GM18511 (cell line): ENCODE measurements at regions not wholly inside any gene's neighbourhood (a gene's known extent, or its start where the extent isn't known, plus 50 kb on each side); places are given as distances from the start of the nearest gene placed in this dataset.

ENCODE experiments used
- ATAC-seq: cut with Tn5 transposase; IDR thresholded peaks from one replicate; pipeline ENCODE4 v1.9.1; 2021; ENCODE audit warnings: mild to moderate bottlenecking, moderate library complexity; ENCODE audit not compliant: unreplicated experiment

DNA sequence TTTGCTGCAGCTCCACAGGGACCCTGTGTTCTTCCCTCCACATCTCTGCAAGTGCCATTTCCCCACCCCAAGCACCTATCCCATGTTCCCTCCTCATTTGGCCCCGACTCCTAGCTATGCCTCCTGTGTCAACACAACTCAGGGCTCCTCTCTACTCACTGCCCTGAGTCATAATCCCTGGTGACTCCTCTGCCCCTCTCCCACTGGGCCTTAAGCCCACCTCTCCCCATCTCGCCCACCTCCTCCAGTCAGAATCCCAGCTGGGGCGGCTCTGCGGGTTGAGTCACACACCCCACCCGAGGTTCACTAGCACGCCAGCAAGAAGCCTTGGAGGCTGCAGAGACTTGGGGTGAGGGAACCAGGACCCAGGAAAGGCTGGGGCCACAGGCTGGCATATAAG lies 346.2 kb downstream of the FOXL1 start:
- ATAC-seq, result no peak

DNA sequence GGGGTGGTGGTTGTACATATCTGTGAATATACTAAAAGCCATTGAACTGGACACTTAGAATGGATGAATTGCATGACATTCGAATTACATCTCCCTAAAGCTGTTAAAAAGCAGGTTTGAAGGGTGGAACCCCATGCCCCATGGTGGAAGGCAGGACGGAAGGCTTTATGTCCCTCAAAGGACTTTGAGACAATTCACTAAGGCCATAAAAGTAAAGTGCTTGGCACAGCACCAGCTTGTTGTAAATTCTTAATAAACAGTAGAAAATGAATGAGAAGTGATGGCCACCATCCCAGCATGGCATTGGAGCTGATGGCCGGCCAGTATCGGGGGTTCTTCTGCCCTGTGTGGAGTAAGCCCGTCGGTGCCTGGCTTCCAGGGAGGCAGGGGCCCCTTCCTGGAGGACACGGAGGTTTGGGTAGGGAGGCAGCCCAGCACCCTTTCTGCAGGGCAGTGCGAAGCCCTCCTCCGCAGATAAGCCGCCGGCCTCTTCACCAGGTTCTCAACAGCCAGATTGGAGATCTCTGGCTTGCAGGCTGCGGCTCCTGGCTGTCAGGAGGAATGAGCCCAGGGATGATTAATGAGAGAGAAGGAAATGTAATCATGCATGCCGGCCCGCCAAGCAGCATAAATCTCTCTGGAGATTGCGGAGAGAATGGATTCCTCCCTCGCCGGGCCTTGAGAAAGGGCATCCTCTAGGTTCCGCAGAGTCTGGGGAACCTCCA lies 346.9 kb downstream of the FOXL1 start:
- no peak for ATAC-seq

DNA sequence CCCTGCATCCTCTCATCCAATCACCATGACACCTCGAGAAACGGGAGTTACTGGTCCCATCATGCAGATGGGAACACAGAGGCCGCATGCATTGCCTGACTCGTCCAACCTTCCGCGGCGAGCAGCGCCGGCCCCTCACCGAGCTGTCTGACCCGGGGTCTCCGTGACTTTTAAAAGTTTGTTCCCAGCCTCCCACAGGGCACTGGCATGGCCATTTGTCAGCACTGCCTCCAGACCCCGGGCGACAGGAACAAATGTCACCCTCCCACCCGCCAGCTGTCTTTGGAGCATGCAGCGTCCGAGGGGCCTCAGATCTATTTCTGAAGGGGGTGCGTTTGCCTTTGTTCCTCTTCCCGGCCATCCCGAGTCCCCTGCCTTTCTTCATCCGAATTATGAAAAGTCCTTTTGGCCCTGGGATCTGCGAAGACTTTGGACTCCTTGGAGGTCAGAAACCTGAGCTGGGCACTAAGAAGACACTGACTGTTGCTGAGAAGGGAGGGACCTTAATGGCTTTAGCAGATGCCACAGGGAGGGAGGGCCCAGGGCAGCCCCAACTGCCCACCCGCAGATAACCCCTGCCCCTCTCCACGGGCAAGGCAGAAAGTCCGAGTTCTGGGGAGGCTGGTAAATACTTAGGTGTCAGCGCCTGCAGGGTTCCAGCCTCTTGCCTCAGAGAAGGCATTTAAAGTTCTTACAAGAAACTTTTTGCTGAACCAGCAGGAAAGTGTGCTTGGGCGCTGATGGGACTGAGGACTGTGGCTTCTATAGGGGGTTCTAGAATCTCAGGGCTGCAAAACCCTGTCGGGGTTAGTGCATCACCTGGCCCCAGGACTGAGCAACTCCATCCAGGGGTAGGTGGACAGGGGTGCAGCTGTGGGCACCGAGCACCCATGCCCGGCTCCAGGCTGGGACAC lies 348.1 kb downstream of the FOXL1 start:
- ATAC-seq, result no peak

DNA sequence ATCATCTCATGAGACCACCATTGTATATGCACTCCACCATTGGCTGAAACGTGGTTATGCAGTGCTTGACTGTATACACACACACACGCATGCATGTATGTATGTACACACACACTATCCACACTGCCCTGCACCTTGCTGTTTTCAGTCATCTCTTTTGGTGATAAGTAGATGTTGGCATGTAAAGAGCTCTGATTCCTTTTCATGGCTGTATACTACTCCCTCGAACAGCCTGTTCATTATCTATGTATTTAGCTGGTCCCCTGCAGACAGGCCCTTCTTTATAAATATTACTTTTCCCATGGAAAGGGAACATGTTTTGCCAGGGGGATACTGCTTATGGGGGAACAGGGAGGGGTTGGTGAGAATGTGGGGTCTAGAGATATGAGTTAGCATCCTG lies 349.4 kb downstream of the FOXL1 start:
- no peak for ATAC-seq

DNA sequence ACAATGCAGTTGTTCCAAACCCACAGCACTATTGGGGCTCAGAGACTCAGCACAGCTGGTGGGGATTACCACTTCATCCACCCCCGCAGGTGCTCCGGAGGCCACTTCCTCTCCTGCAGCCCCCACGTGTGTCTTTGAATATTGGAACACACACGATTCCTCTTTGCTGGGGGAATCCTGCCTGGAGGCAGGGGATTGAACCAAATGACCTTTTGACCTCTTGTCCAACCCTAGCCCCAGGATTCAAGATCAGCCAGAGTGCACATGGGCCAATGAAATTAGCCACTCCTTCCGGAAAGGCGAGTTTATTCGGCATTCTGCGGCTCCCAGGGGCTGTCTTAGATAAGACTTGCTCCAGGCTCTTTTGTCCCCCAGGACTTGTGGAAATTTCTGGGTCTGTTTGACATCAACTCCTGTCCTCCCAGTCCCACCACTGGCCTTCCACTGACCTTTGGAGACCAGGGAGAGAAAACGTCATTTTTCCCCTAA lies 350.2 kb downstream of the FOXL1 start:
- ATAC-seq, result no peak

DNA sequence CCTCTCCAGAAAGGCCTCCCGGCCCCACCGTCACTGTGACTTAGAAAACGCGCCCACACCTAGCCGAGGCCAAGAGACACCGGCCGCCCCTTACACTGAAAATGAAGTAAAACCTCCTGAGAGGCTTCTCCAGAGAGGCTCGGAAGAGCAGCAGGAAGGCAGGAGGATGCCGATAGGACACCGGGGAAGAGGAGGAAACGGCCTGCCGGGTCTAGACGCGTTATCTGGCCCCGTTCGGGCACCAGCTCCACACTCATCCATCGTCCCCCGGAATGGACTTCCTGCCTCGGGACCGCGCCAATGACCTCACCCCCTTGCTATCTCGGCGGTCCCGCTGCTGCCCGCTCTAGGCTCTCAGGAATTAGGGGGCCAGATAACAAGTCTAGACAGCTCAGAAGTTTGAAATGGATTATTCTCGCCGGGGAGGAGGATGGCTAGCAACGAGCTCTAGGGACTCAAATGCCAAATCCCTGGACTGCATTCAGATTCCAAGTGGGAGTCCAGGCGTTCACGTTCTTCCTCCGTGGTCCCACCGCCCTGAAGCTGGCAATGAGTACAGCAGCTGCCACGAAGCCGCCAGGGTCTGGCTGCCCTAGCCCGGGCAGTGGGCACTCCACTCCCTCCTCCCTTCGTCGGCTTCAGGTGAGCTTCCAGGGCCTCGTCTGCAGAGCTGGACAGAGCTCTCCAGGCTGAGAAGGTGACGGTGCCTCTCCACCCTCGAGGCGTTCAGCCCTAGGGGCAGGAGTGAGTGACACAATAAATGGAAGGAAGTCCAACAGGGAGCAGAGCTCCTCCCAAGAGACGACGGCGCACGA lies 350.9 kb downstream of the FOXL1 start:
- no peak for ATAC-seq

DNA sequence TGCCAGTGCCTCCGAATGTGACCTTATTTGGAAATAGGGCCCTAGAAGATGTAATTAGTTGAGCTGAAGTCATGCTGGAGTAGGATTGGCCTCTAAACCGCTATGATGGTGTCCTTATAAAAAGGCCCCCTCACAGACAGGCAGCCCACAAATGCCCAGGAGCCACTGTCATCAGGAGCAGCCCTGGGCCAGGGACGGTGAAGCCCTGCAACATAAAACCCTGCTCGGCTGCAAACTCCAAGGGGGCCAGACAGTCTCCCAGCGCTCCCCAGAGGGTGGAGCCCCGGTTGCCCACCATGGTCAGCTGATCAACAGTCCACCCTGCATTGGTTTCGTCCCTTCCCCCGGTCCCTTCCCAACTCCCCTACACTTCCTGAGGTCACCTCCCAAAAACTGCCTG lies 351.7 kb downstream of the FOXL1 start:
- ATAC-seq, result no peak

DNA sequence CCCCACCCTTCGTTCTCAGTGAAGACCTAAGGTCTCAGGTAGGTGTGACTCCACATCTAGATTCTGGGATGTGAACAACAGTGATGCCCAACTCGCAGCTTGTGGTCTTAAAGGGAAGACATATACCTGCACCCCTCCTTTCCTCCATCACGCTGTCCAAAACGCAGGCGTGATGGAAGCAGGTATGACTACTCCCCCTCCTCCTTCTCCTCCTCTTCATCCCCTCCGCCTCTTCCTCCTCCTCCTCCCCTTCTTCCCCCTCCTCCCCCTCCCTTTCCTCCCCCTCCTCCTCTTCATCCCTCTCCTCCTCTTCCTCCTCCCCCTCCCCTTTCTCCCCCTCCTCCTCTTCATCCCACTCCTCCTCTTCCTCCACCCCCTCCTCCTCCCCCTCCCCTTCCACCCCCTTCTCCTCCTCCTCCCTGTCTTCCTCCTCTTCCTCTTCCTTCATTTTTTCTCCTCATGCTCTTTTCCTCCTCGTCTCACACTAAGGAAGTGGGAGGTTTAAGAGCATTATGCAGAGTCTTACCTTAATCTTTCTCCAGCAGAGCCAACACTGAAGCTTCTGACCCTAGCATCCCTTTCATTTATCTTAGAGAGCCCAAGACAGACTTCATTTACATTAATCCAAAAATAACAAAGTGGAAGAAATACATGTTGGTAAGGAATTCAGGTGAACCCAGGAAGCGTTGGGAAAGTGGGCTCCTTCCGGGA lies 352.5 kb downstream of the FOXL1 start:
- no peak for ATAC-seq

DNA sequence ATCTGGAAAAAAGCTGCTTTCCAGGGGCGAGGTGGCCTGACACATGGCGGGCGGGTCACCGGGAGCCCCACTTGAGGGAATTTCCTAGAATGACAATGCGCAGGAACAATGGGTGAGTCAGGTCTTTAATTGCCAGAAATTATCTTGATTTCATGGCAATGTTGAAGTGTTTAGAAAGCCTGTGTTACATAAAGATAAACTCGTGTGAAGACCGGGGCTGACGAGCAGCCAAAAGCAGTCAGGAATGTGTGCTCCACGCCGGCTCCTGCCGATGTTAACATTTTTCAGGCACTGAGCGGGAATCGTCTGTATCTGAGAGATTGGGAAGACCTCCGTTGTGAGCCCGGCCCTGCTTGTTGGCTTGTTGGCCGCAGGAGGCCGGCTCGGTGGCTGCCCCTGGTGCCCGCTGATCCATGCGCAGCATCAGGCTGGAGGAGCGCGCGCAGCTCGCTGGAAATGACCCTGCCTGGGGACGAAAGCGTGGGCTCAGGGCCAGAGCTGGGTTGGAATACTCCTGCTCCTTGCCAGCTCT lies 353.1 kb downstream of the FOXL1 start:
- no peak for ATAC-seq

DNA sequence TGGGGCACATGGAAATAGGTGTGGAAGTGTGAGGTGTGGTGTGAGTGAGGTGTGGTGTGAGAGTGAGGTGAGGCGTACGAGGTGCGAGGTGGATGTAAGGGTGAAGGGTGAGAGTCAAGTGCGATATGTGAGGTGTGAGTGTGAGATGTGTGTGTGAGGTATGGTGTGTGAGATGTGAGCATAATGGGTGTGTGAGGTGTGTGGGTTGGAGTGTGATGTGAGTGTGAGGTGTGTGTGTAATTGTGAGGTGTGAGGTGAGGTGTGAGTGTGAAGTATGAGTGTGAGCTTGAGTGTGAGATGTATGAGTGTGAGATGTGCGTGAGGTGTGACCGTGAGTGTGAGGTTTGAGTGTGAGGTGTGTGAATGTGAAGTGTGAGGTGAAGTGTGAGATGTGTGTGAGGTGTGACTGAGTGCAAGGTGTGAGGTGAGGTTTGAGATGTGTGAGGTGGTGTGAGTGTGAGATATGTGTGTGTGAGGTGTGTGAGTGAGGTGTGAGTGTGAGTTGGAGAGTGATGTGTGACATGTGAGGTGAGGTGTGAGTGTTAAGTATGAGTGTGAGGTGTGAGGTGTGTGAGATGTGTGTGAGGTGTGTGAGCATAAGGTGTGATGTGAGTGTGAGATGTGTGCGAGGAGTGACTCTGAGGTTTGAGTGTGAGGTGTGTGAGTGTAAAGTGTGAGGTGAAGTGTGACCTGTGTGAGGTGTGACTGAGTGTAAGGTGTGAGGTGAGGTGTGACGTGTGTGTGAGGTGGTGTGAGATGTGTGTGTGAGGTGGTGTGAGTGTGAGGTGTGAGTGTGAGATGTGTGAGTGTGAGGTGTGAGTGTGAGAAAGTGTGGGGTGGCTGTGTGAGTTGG lies 354.0 kb downstream of the FOXL1 start:
- ATAC-seq, result no peak

DNA sequence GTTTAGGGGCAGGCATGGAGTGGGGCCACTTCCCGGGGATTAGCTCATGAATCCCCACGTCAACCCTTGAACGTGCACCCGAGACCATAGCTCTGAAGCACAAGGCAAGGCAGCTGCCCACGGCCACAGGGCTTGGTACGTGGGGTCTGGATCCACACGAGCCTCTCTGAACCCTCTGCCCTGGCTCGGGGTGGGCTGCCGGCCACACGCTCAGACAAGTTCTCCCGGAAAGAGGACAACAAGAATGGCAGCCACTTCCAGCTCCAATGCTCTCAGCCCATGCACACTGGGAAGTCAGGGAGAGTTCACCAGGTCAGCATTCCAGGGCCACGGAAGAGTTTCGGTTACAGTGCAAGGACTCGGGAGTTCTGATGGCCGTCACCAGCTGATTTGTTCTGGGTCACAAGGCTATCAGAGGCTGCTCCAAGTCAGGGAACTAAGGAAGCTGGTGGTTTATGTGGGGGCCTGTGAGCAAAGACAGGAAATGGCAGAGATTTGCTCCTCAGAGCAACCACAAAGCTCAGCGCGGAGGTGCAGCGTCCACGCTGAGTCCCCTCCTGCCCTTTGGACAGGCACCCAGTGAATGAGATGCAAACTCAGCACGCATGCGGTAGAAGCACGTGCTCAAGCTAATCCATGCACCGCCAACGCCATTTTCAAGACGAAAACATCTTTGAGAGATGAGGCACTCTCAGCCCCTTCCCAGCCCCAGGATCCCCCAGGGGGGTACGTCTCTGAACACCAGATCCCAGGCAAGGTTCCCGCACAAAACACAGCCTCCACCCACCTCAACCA lies 356.4 kb downstream of the FOXL1 start:
- ATAC-seq, result no peak

DNA sequence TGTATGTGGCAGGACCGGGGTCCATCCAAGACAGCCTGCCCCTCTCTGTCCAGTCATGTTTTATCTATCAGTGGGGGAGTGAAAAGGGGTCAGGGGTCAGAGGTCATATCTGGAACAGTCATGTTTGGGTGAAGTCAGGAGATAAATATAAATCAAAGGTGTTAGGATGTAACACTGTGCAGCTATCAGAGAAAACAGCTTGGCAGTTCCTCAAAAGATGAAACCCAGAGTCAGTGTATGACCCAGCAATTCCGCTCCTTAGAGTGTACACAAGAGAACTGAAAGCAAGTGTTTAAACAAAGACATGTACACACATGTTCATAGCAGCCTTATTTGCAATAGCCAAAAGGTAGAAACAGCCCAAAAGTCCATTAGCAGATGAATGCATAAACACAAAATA lies 361.3 kb downstream of the FOXL1 start:
- no peak for ATAC-seq

DNA sequence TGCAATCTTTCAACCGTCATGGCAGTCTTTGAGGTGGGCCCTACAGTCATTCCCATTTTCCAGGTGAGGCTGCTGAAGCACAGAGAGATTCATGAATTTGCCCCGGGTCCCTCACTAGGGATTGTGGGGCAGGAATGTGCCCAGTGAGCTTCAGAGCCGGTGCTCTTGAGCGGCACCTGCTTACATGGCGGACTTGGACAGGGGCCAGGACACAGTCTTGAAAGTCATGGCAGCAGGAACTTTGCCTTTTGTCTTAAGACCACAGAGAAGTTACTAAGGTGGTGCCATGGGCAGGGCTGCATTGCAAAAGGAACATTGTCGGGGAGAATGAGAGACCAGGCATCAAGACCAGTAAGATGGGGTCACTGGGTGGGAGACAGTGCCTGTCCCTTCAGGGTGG lies 363.4 kb downstream of the FOXL1 start:
- no peak for ATAC-seq

DNA sequence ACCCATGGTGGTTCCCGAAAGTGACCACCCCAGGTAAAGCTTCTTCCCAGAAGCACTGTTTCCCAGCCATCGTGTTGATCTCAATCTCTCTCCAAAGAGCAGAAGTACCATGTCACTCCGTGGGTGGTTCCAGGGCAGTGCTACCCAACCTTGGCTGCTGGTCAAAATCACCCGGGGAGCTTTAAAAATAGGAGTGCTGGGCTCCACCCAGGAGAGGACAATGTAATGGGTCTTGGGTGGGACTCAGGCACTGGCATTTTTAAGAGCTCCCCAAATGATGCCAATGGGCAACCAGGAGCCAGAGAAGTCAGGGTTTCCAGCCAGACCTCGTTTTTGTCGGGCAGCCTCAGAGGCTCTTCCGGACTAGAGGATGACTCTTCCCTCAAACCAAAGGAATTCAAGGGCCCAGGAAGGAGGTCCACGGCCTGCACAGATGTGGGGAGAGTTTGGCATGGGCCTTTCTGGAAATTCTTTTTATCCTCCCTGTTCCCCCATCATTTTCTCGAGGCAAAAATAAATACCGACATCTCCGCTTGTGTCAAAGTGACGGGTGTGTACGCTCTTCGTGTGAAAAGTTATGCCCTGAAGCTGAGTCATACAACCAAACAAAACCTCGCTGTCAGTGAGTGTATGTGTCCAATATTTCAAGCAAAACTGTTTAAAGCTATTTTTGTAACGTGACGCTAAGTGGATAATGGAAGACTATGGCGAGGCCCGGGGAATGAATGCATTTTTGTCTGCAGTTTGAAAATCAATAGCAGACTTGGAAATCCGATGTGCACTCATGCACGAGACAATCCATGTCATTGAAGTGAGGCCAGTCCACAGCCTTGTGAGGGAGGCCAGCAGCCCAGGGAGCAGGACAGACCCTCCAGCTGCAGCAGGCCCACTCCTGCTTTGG lies 364.1 kb downstream of the FOXL1 start:
- no peak for ATAC-seq

DNA sequence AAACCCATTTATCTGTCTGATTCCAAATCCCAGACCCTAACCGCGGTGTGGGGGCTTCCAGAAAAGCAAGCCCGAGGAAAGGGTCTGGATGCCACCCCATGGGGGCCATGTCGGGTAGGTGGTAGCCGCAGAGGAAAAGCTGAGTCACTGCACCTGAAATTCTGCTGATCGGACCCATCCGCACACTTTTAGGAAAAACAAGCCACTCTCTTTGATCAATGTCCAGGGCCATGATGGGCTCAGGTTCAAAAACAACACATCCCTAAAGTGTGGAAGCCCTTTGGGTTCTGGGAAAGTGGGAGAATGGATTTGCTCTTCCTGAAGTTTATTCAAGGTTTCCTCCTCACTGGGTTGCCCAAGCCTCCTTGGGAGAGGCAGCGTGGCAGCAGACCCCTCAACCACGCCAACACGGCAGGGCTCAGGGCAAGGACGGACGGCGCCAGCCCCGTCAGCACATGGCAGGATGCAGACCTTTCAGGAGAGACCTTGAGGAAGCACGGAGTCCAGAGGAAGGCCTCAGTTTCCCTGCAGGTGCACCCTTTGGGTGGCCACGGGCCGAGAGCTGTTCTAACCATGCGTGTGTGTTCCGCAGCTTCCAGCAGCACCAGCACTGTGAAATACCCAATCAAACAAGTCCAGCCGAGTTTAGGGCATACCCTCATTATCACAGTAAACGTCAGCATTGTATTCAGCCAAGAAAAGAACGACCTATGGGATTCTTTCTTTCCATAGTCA lies 367.0 kb downstream of the FOXL1 start:
- no peak for ATAC-seq

DNA sequence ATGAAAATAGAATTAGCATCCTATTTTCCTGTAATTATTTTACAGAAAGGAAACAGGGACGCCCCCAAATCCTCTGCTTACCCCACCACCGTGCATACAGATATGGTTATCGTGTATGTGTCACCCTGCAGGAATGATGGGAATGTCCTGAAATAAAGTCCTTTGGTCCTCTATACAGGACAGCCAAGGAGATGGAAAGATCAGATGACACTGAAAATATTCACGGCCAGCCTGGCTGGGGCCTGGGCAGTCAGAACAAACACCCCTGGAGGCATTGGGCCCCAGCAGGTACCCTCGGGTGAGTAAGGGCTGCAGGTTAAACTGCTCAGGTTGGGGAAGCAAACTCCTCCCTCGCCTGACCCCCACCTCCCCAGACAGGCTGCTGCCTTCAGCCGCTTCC lies 368.0 kb downstream of the FOXL1 start:
- no peak for ATAC-seq

DNA sequence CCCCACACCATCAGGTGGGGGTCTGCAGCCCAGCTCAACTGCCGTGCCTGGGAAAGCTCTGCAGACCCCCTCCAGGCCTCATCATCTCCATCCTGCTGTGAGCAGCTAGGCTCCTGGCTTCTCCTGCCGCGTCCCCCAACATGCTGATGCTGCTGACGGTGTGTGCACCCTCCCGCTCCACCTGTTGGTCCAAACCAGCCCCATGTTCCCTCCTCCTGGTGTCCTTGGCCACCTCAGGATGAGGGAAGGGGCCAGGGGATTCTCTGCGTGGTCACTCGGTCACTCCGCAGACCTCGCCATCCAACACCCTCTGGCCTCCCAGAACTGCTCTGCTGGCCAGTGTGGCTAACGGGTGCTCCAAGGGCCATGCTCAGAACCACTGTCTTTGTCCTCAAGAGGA lies 368.6 kb downstream of the FOXL1 start:
- ATAC-seq, result no peak
